DND-41 (cell line): ENCODE measurements at regions not wholly inside any gene's neighbourhood (a gene's known extent, or its start where the extent isn't known, plus 50 kb on each side); places are given as distances from the start of the nearest gene placed in this dataset.

Experiments used
- CTCF ChIP-seq: IDR thresholded peaks from 2 replicates; pipeline ENCODE4 v1.5.1; 2012; ENCODE audit warnings: borderline replicate concordance, low read length, moderate library complexity, mild to moderate bottlenecking; ENCODE audit not compliant: poor library complexity, severe bottlenecking; ENCODE audit errors: extremely low read depth
- EZH2 ChIP-seq: IDR thresholded peaks from 3 replicates; pipeline ENCODE4 v1.6.1; 2012; ENCODE audit warnings: borderline replicate concordance, low read depth, mild to moderate bottlenecking, moderate library complexity, low read length, inconsistent platforms; ENCODE audit not compliant: severe bottlenecking

GRCh38 chr1:234689236-234689635 lies 79.3 kb upstream of the IRF2BP2 start:
- TF ChIP-seq CTCF (no peak), EZH2 (no peak)
